ENCODE measurements at regions not wholly inside any gene's neighbourhood (a gene's known extent, or its start where the extent isn't known, plus 50 kb on each side); places are given as distances from the start of the nearest gene placed in this dataset.

DNA sequence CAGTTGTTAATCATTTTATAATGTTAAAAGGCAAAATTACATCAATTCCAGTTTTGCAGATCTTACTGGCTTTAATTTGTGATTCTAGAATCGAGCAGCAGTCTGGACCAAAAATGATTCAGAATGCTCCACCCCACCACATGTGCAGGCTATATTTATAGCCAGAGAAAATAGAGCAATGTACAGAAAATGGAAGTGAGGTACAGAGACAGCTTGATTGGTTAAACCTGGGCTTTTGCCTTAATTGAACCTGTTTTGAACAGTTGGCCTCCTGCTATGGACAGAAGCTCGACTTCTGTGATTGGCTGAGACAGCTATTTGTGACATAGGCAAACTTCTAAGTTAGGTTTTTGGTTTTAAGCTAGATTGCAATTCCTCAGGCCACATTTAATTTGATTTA is 607.4 kb upstream of the MIR17HG start:
- intact Hi-C loops (cut with micrococcal nuclease) (loop anchor here (10.0 kb wide), 1 partner anchor 55 kb away; no protein-coding TSS in a partner anchor), in situ Hi-C loops (cut with MboI) (no loop called here)
- ATAC-seq = no peak
- Histone ChIP-seq H3K79me2 (ENCODE audit: control insufficient read depth, insufficient read depth, low read length) (no peaks in the 10 kb centered on the region), H3K36me3 (ENCODE audit: control insufficient read depth, insufficient read depth, low read length) (no peaks in the 10 kb centered on the region), H3K9me1 (ENCODE audit: control insufficient read depth, insufficient read depth, low read length) (no peaks in the 10 kb centered on the region), H4K20me1 (replicated peaks; ENCODE audit: control insufficient read depth, insufficient read depth, low read length) (no peaks in the 10 kb centered on the region), H3K27ac (ENCODE audit: extremely low read depth, low read depth, low read length) (no peak overlapping the region), H3K4me1 (replicated peaks in 1 of 2; ENCODE audit: control insufficient read depth in 2 of 2, insufficient read depth in 2 of 2, low read length in 2 of 2) (no peaks in the 10 kb centered on the region), H3K4me3 (no peak overlapping the region), H2AFZ (ENCODE audit: low read depth, low read length) (no peak overlapping the region), H3K4me2 (ENCODE audit: insufficient read depth, low read length) (no peak overlapping the region), H3K9me3 (replicated peaks; ENCODE audit: control insufficient read depth, insufficient read depth, low read depth, low read length) (no peaks in the 10 kb centered on the region; the same call in 1 of the 2 replicates), H3K27me3 (ENCODE audit: control insufficient read depth in 2 of 2, insufficient read depth in 2 of 2, low read length in 2 of 2) (no peaks in the 10 kb centered on the region), H3K9ac (ENCODE audit: insufficient read depth in 1 of 2, low read depth in 2 of 2, low read length in 2 of 2) (no peak overlapping the region)
- TF ChIP-seq MXI1 (IDR thresholded peaks at IDR 0.05; ENCODE audit: low read depth, low read length) (no peak), HNRNPK (IDR thresholded peaks at IDR 0.05; ENCODE audit: low read depth, low read length, poor library complexity, severe bottlenecking) (no peak), ZNF217 (CRISPR knock-in tag; IDR thresholded peaks at IDR 0.05) (no peak), POLR3A (IDR thresholded peaks at IDR 0.05; ENCODE audit: borderline replicate concordance, extremely low read depth, insufficient read depth, insufficient read length) (no peak)
- TF ChIP-seq, protein P1, sequence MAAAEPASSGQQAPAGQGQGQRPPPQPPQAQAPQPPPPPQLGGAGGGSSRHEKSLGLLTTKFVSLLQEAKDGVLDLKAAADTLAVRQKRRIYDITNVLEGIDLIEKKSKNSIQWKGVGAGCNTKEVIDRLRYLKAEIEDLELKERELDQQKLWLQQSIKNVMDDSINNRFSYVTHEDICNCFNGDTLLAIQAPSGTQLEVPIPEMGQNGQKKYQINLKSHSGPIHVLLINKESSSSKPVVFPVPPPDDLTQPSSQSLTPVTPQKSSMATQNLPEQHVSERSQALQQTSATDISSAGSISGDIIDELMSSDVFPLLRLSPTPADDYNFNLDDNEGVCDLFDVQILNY (CRISPR knock-in tag; IDR thresholded peaks at IDR 0.05) = no peak
- TF ChIP-seq, protein P2, sequence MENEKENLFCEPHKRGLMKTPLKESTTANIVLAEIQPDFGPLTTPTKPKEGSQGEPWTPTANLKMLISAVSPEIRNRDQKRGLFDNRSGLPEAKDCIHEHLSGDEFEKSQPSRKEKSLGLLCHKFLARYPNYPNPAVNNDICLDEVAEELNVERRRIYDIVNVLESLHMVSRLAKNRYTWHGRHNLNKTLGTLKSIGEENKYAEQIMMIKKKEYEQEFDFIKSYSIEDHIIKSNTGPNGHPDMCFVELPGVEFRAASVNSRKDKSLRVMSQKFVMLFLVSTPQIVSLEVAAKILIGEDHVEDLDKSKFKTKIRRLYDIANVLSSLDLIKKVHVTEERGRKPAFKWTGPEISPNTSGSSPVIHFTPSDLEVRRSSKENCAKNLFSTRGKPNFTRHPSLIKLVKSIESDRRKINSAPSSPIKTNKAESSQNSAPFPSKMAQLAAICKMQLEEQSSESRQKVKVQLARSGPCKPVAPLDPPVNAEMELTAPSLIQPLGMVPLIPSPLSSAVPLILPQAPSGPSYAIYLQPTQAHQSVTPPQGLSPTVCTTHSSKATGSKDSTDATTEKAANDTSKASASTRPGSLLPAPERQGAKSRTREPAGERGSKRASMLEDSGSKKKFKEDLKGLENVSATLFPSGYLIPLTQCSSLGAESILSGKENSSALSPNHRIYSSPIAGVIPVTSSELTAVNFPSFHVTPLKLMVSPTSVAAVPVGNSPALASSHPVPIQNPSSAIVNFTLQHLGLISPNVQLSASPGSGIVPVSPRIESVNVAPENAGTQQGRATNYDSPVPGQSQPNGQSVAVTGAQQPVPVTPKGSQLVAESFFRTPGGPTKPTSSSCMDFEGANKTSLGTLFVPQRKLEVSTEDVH (IDR thresholded peaks at IDR 0.05; ENCODE audit: low read depth, partially characterized antibody) = no peak
- TF ChIP-seq, protein P3, sequence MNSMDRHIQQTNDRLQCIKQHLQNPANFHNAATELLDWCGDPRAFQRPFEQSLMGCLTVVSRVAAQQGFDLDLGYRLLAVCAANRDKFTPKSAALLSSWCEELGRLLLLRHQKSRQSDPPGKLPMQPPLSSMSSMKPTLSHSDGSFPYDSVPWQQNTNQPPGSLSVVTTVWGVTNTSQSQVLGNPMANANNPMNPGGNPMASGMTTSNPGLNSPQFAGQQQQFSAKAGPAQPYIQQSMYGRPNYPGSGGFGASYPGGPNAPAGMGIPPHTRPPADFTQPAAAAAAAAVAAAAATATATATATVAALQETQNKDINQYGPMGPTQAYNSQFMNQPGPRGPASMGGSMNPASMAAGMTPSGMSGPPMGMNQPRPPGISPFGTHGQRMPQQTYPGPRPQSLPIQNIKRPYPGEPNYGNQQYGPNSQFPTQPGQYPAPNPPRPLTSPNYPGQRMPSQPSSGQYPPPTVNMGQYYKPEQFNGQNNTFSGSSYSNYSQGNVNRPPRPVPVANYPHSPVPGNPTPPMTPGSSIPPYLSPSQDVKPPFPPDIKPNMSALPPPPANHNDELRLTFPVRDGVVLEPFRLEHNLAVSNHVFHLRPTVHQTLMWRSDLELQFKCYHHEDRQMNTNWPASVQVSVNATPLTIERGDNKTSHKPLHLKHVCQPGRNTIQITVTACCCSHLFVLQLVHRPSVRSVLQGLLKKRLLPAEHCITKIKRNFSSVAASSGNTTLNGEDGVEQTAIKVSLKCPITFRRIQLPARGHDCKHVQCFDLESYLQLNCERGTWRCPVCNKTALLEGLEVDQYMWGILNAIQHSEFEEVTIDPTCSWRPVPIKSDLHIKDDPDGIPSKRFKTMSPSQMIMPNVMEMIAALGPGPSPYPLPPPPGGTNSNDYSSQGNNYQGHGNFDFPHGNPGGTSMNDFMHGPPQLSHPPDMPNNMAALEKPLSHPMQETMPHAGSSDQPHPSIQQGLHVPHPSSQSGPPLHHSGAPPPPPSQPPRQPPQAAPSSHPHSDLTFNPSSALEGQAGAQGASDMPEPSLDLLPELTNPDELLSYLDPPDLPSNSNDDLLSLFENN (IDR thresholded peaks at IDR 0.05; ENCODE audit: low read depth in 2 of 2, low read length in 2 of 2) = no peak
- CTCF ChIA-PET (ENCODE audit: low intra/inter-chr PET ratio) = no interaction called here
- no TSS peak for BruUV-seq (replicated peaks)
- no peak for DNase-seq (ENCODE audit: extremely low read depth in 1 of 4, low spot score in 3 of 4)
- POLR2A ChIA-PET = no interaction called here
- no peak for FAIRE-seq
- WGBS (ENCODE audit: insufficient coverage, low coverage, missing lambda C conversion rate) = under 1% methylated on average over 2 of the region's 2 CpGs

All from K562 (cell line).